Cerebellar cortex (tissue), 1 donor: ENCODE measurements at regions not wholly inside any gene's neighbourhood (a gene's known extent, or its start where the extent isn't known, plus 50 kb on each side); places are given as distances from the start of the nearest gene placed in this dataset.

Experiments used
- DNase-seq: peaks from one replicate; pipeline ENCODE4 v3.0.0-alpha.2; 2015; ENCODE audit warnings: low spot score

GRCh38 chr22:47284360-47284759, 521.9 kb downstream of the TBC1D22A start:
- DNase-seq, result no peak

GRCh38 chr22:47283616-47284270, 521.3 kb downstream of the TBC1D22A start:
- no peak for DNase-seq

- no peak for DNase-seq
Observed at GRCh38 chr22:47282851-47283250, 520.4 kb downstream of the TBC1D22A start.

GRCh38 chr22:47282366-47282765, 519.9 kb downstream of the TBC1D22A start:
- no peak for DNase-seq

- DNase-seq, result no peak
Observed at GRCh38 chr22:47281126-47282106, 519.0 kb downstream of the TBC1D22A start.

GRCh38 chr22:47280301-47280700, 517.9 kb downstream of the TBC1D22A start:
- DNase-seq, result no peak

- DNase-seq, result no peak
Observed at GRCh38 chr22:47279746-47280145, 517.3 kb downstream of the TBC1D22A start.

- no peak for DNase-seq
Observed at GRCh38 chr22:47279337-47279736, 516.9 kb downstream of the TBC1D22A start.

GRCh38 chr22:47278655-47279054, 516.2 kb downstream of the TBC1D22A start:
- no peak for DNase-seq

GRCh38 chr22:47277531-47277930, 515.1 kb downstream of the TBC1D22A start:
- no peak for DNase-seq

GRCh38 chr22:47276991-47277390, 514.5 kb downstream of the TBC1D22A start:
- no peak for DNase-seq

- no peak for DNase-seq
Observed at GRCh38 chr22:47276450-47276820, 514.0 kb downstream of the TBC1D22A start.

GRCh38 chr22:47275605-47276449, 513.4 kb downstream of the TBC1D22A start:
- DNase-seq, result no peak

- no peak for DNase-seq
Observed at GRCh38 chr22:47274196-47274595, 511.7 kb downstream of the TBC1D22A start.

- DNase-seq, result no peak
Observed at GRCh38 chr22:47270463-47271135, 508.1 kb downstream of the TBC1D22A start.

- DNase-seq, result no peak
Observed at GRCh38 chr22:47269516-47270088, 507.2 kb downstream of the TBC1D22A start.

- DNase-seq, result no peak
Observed at GRCh38 chr22:47267513-47268282, 505.2 kb downstream of the TBC1D22A start.

- DNase-seq, result no peak
Observed at GRCh38 chr22:47266329-47266728, 503.9 kb downstream of the TBC1D22A start.

- DNase-seq, result no peak
Observed at GRCh38 chr22:47260551-47260950, 498.1 kb downstream of the TBC1D22A start.

- DNase-seq, result no peak
Observed at GRCh38 chr22:47259990-47260389, 497.5 kb downstream of the TBC1D22A start.

- no peak for DNase-seq
Observed at GRCh38 chr22:47259049-47259448, 496.6 kb downstream of the TBC1D22A start.
